Right atrium auricular region (tissue), 2 donors: ENCODE measurements at regions not wholly inside any gene's neighbourhood (a gene's known extent, or its start where the extent isn't known, plus 50 kb on each side); places are given as distances from the start of the nearest gene placed in this dataset.

Experiments
- DNase-seq: peaks from one replicate; pipeline ENCODE4 v3.0.0-alpha.2; 2019; ENCODE audit warnings: low spot score
- H3K27ac ChIP-seq, 2 donors: fragments of 200-600 bp; sonication (generic); 1 replicate in 1 of 2; 2 replicates in 1 of 2; pipeline ENCODE4 v1.5.1; 2016 to 2019
- H3K27me3 ChIP-seq, 2 donors: fragments of 200-600 bp; sonication (generic); one replicate each; pipeline versions ENCODE4 v1.5.1 to v1.6.0; 2017 to 2019
- H3K36me3 ChIP-seq: fragments of 200-600 bp; sonication (generic); one replicate; pipeline ENCODE4 v1.5.1; 2016
- H3K4me1 ChIP-seq, 2 donors: fragments of 200-600 bp; sonication (generic); one replicate each; pipeline versions ENCODE4 v1.5.1 to v1.6.0; 2017 to 2019
- H3K4me3 ChIP-seq, 2 donors: fragments of 200-600 bp; sonication (generic); 1 replicate in 1 of 2; 2 replicates in 1 of 2; pipeline ENCODE4 v1.5.1; 2017 to 2019; ENCODE audit warnings: mild to moderate bottlenecking in 1 of 2, moderate library complexity in 1 of 2
- H3K9me3 ChIP-seq, 2 donors: fragments of 200-600 bp; sonication (generic); one replicate each; pipeline ENCODE4 v1.5.1; 2019
- CTCF ChIP-seq, 2 donors: fragments of 200-600 bp; sonication (generic); IDR thresholded peaks; one replicate each; pipeline ENCODE4 v1.5.1; 2019; ENCODE audit warnings: antibody characterized with exemption in 2 of 2

DNA sequence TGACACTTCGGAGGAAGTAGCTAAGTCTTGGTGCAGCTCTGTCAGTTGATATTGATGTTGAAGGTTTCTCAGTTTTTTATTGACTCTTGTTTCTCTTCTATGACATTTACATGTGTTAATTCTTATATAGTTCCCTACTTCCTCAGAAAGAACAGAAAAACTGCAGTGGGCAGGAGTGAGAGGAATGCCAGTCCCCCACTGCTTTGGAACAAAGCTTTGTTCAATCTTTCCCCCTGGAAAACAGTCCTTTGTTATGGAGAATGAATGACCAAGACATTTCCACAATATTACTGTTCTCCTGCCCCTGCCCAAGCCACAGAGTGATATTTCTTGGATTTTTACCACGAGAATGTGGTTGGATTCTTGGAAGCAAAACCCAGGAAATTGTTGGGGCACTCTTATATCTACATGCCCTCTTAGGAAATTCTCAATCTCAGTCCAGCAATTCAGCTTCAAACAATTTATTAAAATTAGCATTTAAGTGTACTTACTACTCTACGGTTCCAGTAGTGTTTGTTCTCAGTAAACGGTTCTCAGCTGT is 258.0 kb upstream of the KCND2 start:
- Histone ChIP-seq H3K9me3 (no peaks in the 10 kb centered on the region), H3K4me3 (no peak overlapping the region), H3K27me3 (no peaks in the 10 kb centered on the region), H3K27ac (no peak overlapping the region), H3K36me3 (no peaks in the 10 kb centered on the region), H3K4me1 (no peaks in the 10 kb centered on the region)
- no peak for DNase-seq
- TF ChIP-seq CTCF (IDR thresholded peaks at IDR 0.05), result no peak

GRCh38 chr7:120021085-120021484 is 251.9 kb upstream of the KCND2 start:
- no peak for TF ChIP-seq CTCF (IDR thresholded peaks at IDR 0.05)
- Histone ChIP-seq H3K27ac (no peak overlapping the region), H3K27me3 (no peaks in the 10 kb centered on the region), H3K4me1 (no peaks in the 10 kb centered on the region), H3K36me3 (no peaks in the 10 kb centered on the region), H3K9me3 (no peaks in the 10 kb centered on the region), H3K4me3 (no peak overlapping the region)
- DNase-seq, result no peak

GRCh38 chr7:120023494-120024167 is 249.3 kb upstream of the KCND2 start:
- H3K36me3 ChIP-seq, result no peaks in the 10 kb centered on the region
- no peak overlapping the region for H3K4me3 ChIP-seq
- no peaks in the 10 kb centered on the region for H3K4me1 ChIP-seq
- no peak for DNase-seq
- no peaks in the 10 kb centered on the region for H3K27me3 ChIP-seq
- no peak overlapping the region for H3K27ac ChIP-seq
- no peaks in the 10 kb centered on the region for H3K9me3 ChIP-seq
- TF ChIP-seq CTCF (IDR thresholded peaks at IDR 0.05), result no peak

- Histone ChIP-seq H3K27ac (no peak overlapping the region), H3K9me3 (no peaks in the 10 kb centered on the region), H3K4me3 (no peak overlapping the region), H3K4me1 (no peaks in the 10 kb centered on the region), H3K27me3 (no peaks in the 10 kb centered on the region), H3K36me3 (no peaks in the 10 kb centered on the region)
- TF ChIP-seq CTCF (IDR thresholded peaks at IDR 0.05), result no peak
- no peak for DNase-seq
These were observed 244.3 kb upstream of the KCND2 start for GRCh38 chr7:120028636-120029035.

GRCh38 chr7:120030876-120031275 is 242.1 kb upstream of the KCND2 start:
- TF ChIP-seq CTCF (IDR thresholded peaks at IDR 0.05), result no peak
- Histone ChIP-seq H3K9me3 (no peaks in the 10 kb centered on the region), H3K4me3 (no peak overlapping the region), H3K36me3 (no peaks in the 10 kb centered on the region), H3K4me1 (no peaks in the 10 kb centered on the region), H3K27me3 (no peaks in the 10 kb centered on the region), H3K27ac (no peak overlapping the region)
- DNase-seq, result no peak

- no peak overlapping the region for H3K27ac ChIP-seq
- H3K4me3 ChIP-seq, result no peak overlapping the region
- TF ChIP-seq CTCF (IDR thresholded peaks at IDR 0.05), result no peak
- no peak for DNase-seq
- no peaks in the 10 kb centered on the region for H3K9me3 ChIP-seq
- no peaks in the 10 kb centered on the region for H3K36me3 ChIP-seq
- H3K27me3 ChIP-seq, result no peaks in the 10 kb centered on the region
- H3K4me1 ChIP-seq, result no peaks in the 10 kb centered on the region
These were observed 239.9 kb upstream of the KCND2 start for GRCh38 chr7:120033114-120033513.
